Ishikawa (cell line): ENCODE measurements at regions not wholly inside any gene's neighbourhood (a gene's known extent, or its start where the extent isn't known, plus 50 kb on each side); places are given as distances from the start of the nearest gene placed in this dataset.

ENCODE experiments used
- CEBPB ChIP-seq: IDR thresholded peaks from 2 replicates; pipeline ENCODE4 v1.6.1; 2012
- CREB1 ChIP-seq: IDR thresholded peaks from 2 replicates; pipeline ENCODE4 v1.6.1; 2012; ENCODE audit warnings: low read depth
- EGR1 ChIP-seq: IDR thresholded peaks from 2 replicates; pipeline ENCODE4 v1.6.1; 2012
- EP300 ChIP-seq: IDR thresholded peaks from 2 replicates; pipeline ENCODE4 v1.6.1; 2012; ENCODE audit warnings: borderline replicate concordance
- FOXM1 ChIP-seq: IDR thresholded peaks from 2 replicates; pipeline ENCODE4 v1.6.1; 2012; ENCODE audit warnings: low read depth, borderline replicate concordance
- MAX ChIP-seq: IDR thresholded peaks from 2 replicates; pipeline ENCODE4 v1.6.1; 2012
- TAF1 ChIP-seq: IDR thresholded peaks from 2 replicates; pipeline ENCODE4 v1.6.1; 2012; ENCODE audit warnings: low read depth, mild to moderate bottlenecking
- TEAD4 ChIP-seq: IDR thresholded peaks from 2 replicates; pipeline ENCODE4 v1.6.1; 2012
- USF1 ChIP-seq: IDR thresholded peaks from 2 replicates; pipeline ENCODE4 v1.6.1; 2012
- YY1 ChIP-seq: IDR thresholded peaks from 2 replicates; pipeline ENCODE4 v1.6.1; 2012; ENCODE audit warnings: low read depth

- TF ChIP-seq EGR1 = no peak
- TF ChIP-seq TEAD4 = no peak
- no peak for TF ChIP-seq EP300
- TF ChIP-seq FOXM1 = no peak
- no peak for TF ChIP-seq CEBPB
- no peak for TF ChIP-seq TAF1
- no peak for TF ChIP-seq YY1
- no peak for TF ChIP-seq CREB1
- TF ChIP-seq MAX = no peak
- TF ChIP-seq USF1 = no peak
These were observed 178.4 kb upstream of the CDIN1 start for GRCh38 chr15:36400936-36401585.
